GM19467 (cell line): ENCODE measurements at regions not wholly inside any gene's neighbourhood (a gene's known extent, or its start where the extent isn't known, plus 50 kb on each side); places are given as distances from the start of the nearest gene placed in this dataset.

Source experiments
- ATAC-seq: cut with Tn5 transposase; IDR thresholded peaks from one replicate; pipeline ENCODE4 v1.9.1; 2021; ENCODE audit warnings: mild to moderate bottlenecking, moderate library complexity; ENCODE audit not compliant: unreplicated experiment

- ATAC-seq = no peak
These were observed 163.9 kb upstream of the KIT start for GRCh38 chr4:54493862-54494261.

GRCh38 chr4:54495091-54495490 lies 162.7 kb upstream of the KIT start:
- ATAC-seq = no peak

- ATAC-seq = no peak
These were observed 162.1 kb upstream of the KIT start for GRCh38 chr4:54495641-54496040.

- no peak for ATAC-seq
These were observed 161.3 kb upstream of the KIT start for GRCh38 chr4:54496412-54496811.

- ATAC-seq = no peak
These were observed 159.8 kb upstream of the KIT start for GRCh38 chr4:54497947-54498346.

GRCh38 chr4:54498661-54499111 lies 159.1 kb upstream of the KIT start:
- no peak for ATAC-seq

GRCh38 chr4:54499308-54500074 lies 158.3 kb upstream of the KIT start:
- no peak for ATAC-seq

GRCh38 chr4:54505362-54505761 lies 152.4 kb upstream of the KIT start:
- no peak for ATAC-seq

GRCh38 chr4:54505996-54506395 lies 151.8 kb upstream of the KIT start:
- ATAC-seq = no peak

GRCh38 chr4:54509057-54509456 lies 148.7 kb upstream of the KIT start:
- ATAC-seq = no peak

- ATAC-seq = no peak
These were observed 144.6 kb upstream of the KIT start for GRCh38 chr4:54513204-54513603.

- ATAC-seq = no peak
These were observed 144.0 kb upstream of the KIT start for GRCh38 chr4:54513741-54514140.

GRCh38 chr4:54516556-54517215 lies 141.1 kb upstream of the KIT start:
- ATAC-seq = no peak

GRCh38 chr4:54517781-54518444 lies 139.8 kb upstream of the KIT start:
- ATAC-seq = no peak

GRCh38 chr4:54525602-54526001 lies 132.2 kb upstream of the KIT start:
- no peak for ATAC-seq

- no peak for ATAC-seq
These were observed 131.2 kb upstream of the KIT start for GRCh38 chr4:54526560-54526959.

- no peak for ATAC-seq
These were observed 130.2 kb upstream of the KIT start for GRCh38 chr4:54527532-54527931.

GRCh38 chr4:54539500-54540029 lies 118.2 kb upstream of the KIT start:
- no peak for ATAC-seq

GRCh38 chr4:54540931-54541330 lies 116.8 kb upstream of the KIT start:
- no peak for ATAC-seq

- no peak for ATAC-seq
These were observed 116.2 kb upstream of the KIT start for GRCh38 chr4:54541426-54542118.

GRCh38 chr4:54542119-54542438 lies 115.7 kb upstream of the KIT start:
- no peak for ATAC-seq
